Endothelial cell of umbilical vein (primary cell): ENCODE measurements at regions not wholly inside any gene's neighbourhood (a gene's known extent, or its start where the extent isn't known, plus 50 kb on each side); places are given as distances from the start of the nearest gene placed in this dataset.

Experiments used
- BruUV-seq: library from RNA; stranded (reverse); fragments of 400-500 nt; replicated peaks from 2 replicates; lab custom pipeline; 2021; lab: Mats Ljungman, UMichigan
- CTCF ChIA-PET: fragments of 300-600, 350-600 bp; sonication (Branson Sonifier 250); formaldehyde crosslinking; loops from one replicate; lab custom pipeline; 2021; ENCODE audit warnings: antibody characterized with exemption, inconsistent platforms; lab: Charles Lee
- POLR2A ChIA-PET: fragments of 300-600, 350-600 bp; sonication (Branson Sonifier 250); formaldehyde crosslinking; loops from one replicate; lab custom pipeline; 2021; ENCODE audit warnings: antibody characterized with exemption, inconsistent platforms; lab: Charles Lee
- DNase-seq: peaks from one replicate; pipeline ENCODE4 v3.0.0-alpha.2; 2011; ENCODE audit warnings: low read depth, low spot score
- FAIRE-seq: peaks from 2 replicates; lab custom pipeline; 2011; peaks lifted over from hg19 to GRCh38; lab: Jason Lieb, UNC
- H2AFZ ChIP-seq: 2 replicates; pipeline ENCODE4 v1.6.0; 2012; ENCODE audit warnings: low read depth, low read length, control low read depth, inconsistent platforms
- H3K27ac ChIP-seq: 2 replicates; pipeline ENCODE4 v1.5.1; 2011; ENCODE audit warnings: low read depth, mild to moderate bottlenecking, control low read depth, low read length, moderate library complexity; ENCODE audit not compliant: insufficient read depth
- H3K27me3 ChIP-seq, 2 experiments: 2 replicates each; pipeline versions ENCODE4 v1.6.0 to v1.6.1; 2011; ENCODE audit warnings: low read length in 2 of 2, mixed read lengths in 1 of 2; ENCODE audit not compliant: control insufficient read depth in 2 of 2, insufficient read depth in 2 of 2
- H3K36me3 ChIP-seq, 2 experiments: 2 replicates in 1 of 2; 3 replicates in 1 of 2; pipeline ENCODE4 v1.5.1; 2011; ENCODE audit warnings: low read length in 2 of 2, mild to moderate bottlenecking in 1 of 2, moderate library complexity in 1 of 2; ENCODE audit not compliant: control insufficient read depth in 2 of 2, insufficient read depth in 2 of 2; ENCODE audit errors: extremely low read depth in 1 of 2
- H3K4me1 ChIP-seq: 3 replicates; pipeline ENCODE4 v1.5.1; 2011; ENCODE audit warnings: mild to moderate bottlenecking, low read length; ENCODE audit not compliant: control insufficient read depth, insufficient read depth; ENCODE audit errors: extremely low read depth
- H3K4me2 ChIP-seq: 2 replicates; pipeline ENCODE4 v1.6.1; 2011; ENCODE audit warnings: low read length, control low read depth, mixed read lengths; ENCODE audit not compliant: insufficient read depth
- H3K4me3 ChIP-seq, 3 experiments: fragments of 200-600 bp in 1 of 3; sonication (generic), shearing (Covaris generic) in 1 of 3; replicated peaks in 1 of 3; 2 replicates each; pipeline ENCODE4 v1.5.1; 2011 to 2016; ENCODE audit warnings: control low read depth in 3 of 3, low read length in 3 of 3, mild to moderate bottlenecking in 2 of 3, inconsistent platforms in 1 of 3, low read depth in 1 of 3, moderate library complexity in 1 of 3; ENCODE audit not compliant: insufficient read depth in 1 of 3
- H3K79me2 ChIP-seq: 2 replicates; pipeline ENCODE4 v1.6.0; 2012; ENCODE audit warnings: low read length, inconsistent platforms; ENCODE audit not compliant: control insufficient read depth, insufficient read depth
- H3K9ac ChIP-seq: replicated peaks from 2 replicates; pipeline ENCODE3; 2011; ENCODE audit warnings: low read length, control low read depth; ENCODE audit not compliant: insufficient read depth; ENCODE audit errors: extremely low read depth
- H3K9me1 ChIP-seq: replicated peaks from 3 replicates; pipeline ENCODE4 v1.6.0; 2011; ENCODE audit warnings: mild to moderate bottlenecking, low read length; ENCODE audit not compliant: control insufficient read depth, insufficient read depth; ENCODE audit errors: extremely low read depth
- H3K9me3 ChIP-seq: replicated peaks from 2 replicates; pipeline ENCODE4 v1.5.1; 2012; ENCODE audit warnings: low read length, inconsistent platforms; ENCODE audit not compliant: control insufficient read depth, insufficient read depth
- H4K20me1 ChIP-seq: replicated peaks from 2 replicates; pipeline ENCODE3; 2011; ENCODE audit warnings: mild to moderate bottlenecking, low read length; ENCODE audit not compliant: control insufficient read depth, insufficient read depth; ENCODE audit errors: extremely low read depth
- CTCF ChIP-seq, 2 donors: IDR thresholded peaks; 1 replicate in 1 of 2; 2 replicates in 1 of 2; pipeline ENCODE4 v1.5.1; 2011; ENCODE audit warnings: low read length in 2 of 2, mild to moderate bottlenecking in 2 of 2, moderate library complexity in 2 of 2, control low read depth in 1 of 2, inconsistent platforms in 1 of 2, low read depth in 1 of 2; ENCODE audit not compliant: insufficient read depth in 1 of 2; ENCODE audit errors: extremely low read depth in 1 of 2
- MYC ChIP-seq: IDR thresholded peaks from one replicate; pipeline ENCODE4 v1.6.1; 2011; ENCODE audit warnings: mild to moderate bottlenecking, low read depth, low read length
- dilution Hi-C: fragments of 300-500 bp; cut with MboI; formaldehyde crosslinking; loops from one replicate; pipeline ENCODE4 v1.15.0; 2019; ENCODE audit warnings: low sequenced_read_pairs; ENCODE audit not compliant: extremely low pct_ligation_motif_present
- intact Hi-C: fragments of 100-400 bp; cut with micrococcal nuclease; formaldehyde crosslinking; loops from one replicate; pipeline ENCODE4 v1.10.0; 2022

GRCh38 chr19:30648866-30649862 lies 277.0 kb downstream of the ZNF536 start:
- dilution Hi-C loops = loop anchor here (25.0 kb wide), 1 partner anchor 912 kb away; no protein-coding TSS in a partner anchor

More at GRCh38 chr19:30648866-30649862, 277.0 kb downstream of the ZNF536 start:
- H3K27ac ChIP-seq = no peak overlapping the region
- no peak overlapping the region for H3K4me2 ChIP-seq
- TF ChIP-seq MYC = no peak
- no peak for TF ChIP-seq CTCF (IDR thresholded peaks at IDR 0.05; ENCODE audit: extremely low read depth in 1 of 2, insufficient read depth in 1 of 2, low read depth in 1 of 2, low read length in 2 of 2)
- H3K36me3 ChIP-seq = no peaks in the 10 kb centered on the region
- intact Hi-C loops = no loop called here
- no peaks in the 10 kb centered on the region for H3K4me1 ChIP-seq
- no peaks in the 10 kb centered on the region for H3K9me1 ChIP-seq
- no peak overlapping the region for H2AFZ ChIP-seq
- BruUV-seq = no TSS peak
- H3K27me3 ChIP-seq = no peaks in the 10 kb centered on the region
- no peaks in the 10 kb centered on the region for H4K20me1 ChIP-seq
- H3K4me3 ChIP-seq = no peak overlapping the region
- H3K9me3 ChIP-seq = no peaks in the 10 kb centered on the region
- H3K9ac ChIP-seq = no peak overlapping the region
- no peaks in the 10 kb centered on the region for H3K79me2 ChIP-seq
- no peak for FAIRE-seq
- no peak for DNase-seq
- POLR2A ChIA-PET = no interaction called here
- CTCF ChIA-PET = interaction anchor here (0.6 to 1.5 kb wide), 9 partner anchors 18 to 1607 kb away, joined by 3 to 13 read pairs (median 3); no protein-coding TSS in a partner anchor
